GM12878 (cell line): ENCODE measurements at regions not wholly inside any gene's neighbourhood (a gene's known extent, or its start where the extent isn't known, plus 50 kb on each side); places are given as distances from the start of the nearest gene placed in this dataset.

Experiments used
- CBX5 ChIP-seq: sonication (generic); IDR thresholded peaks from 2 replicates; pipeline ENCODE4 v1.6.1; 2016; ENCODE audit warnings: low read depth, moderate library complexity, mild to moderate bottlenecking, inconsistent platforms
- CTCF ChIP-seq, 3 experiments: IDR thresholded peaks in 2 of 3; conservative IDR thresholded peaks in 1 of 3; 2 replicates each; pipeline ENCODE4 v1.5.1; 2011; ENCODE audit warnings: low read depth in 3 of 3, low read length in 3 of 3, mild to moderate bottlenecking in 3 of 3, control low read depth in 2 of 3, moderate library complexity in 2 of 3, inconsistent platforms in 1 of 3, mixed read lengths in 1 of 3; ENCODE audit not compliant: control insufficient read depth in 2 of 3, insufficient read depth in 1 of 3; ENCODE audit errors: extremely low read depth in 1 of 3
- MYC ChIP-seq: IDR thresholded peaks from 2 replicates; pipeline ENCODE4 v1.6.1; 2011; ENCODE audit warnings: mild to moderate bottlenecking, low read length, moderate library complexity, inconsistent platforms; ENCODE audit not compliant: insufficient read depth, insufficient replicate concordance, insufficient read length, severe bottlenecking
- POLR2AphosphoS5 ChIP-seq: IDR thresholded peaks from 2 replicates; pipeline ENCODE4 v1.6.1; 2011; ENCODE audit warnings: mild to moderate bottlenecking, low read length, inconsistent platforms
- SRF ChIP-seq, 2 experiments: IDR thresholded peaks; 2 replicates each; pipeline ENCODE4 v1.6.1; 2011; ENCODE audit warnings: low read depth in 2 of 2, low read length in 2 of 2, mild to moderate bottlenecking in 1 of 2, moderate library complexity in 1 of 2

GRCh38 chr18:32520771-32521170 lies 50.1 kb upstream of the GAREM1 start:
- TF ChIP-seq CTCF (IDR thresholded peaks at IDR 0.05 in 2 of 3, conservative IDR thresholded peaks at IDR 0.05 in 1 of 3; ENCODE audit: control insufficient read depth in 2 of 3, extremely low read depth in 1 of 3, insufficient read depth in 1 of 3, low read depth in 3 of 3, low read length in 3 of 3) (no peak), SRF (IDR thresholded peaks at IDR 0.05; ENCODE audit: low read depth in 2 of 2, low read length in 2 of 2) (no peak), CBX5 (no peak), MYC (no peak), POLR2AphosphoS5 (no peak)
